Neural progenitor cell (in vitro differentiated cells): ENCODE measurements at regions not wholly inside any gene's neighbourhood (a gene's known extent, or its start where the extent isn't known, plus 50 kb on each side); places are given as distances from the start of the nearest gene placed in this dataset.

Source experiments
- DNase-seq: peaks from one replicate; pipeline ENCODE4 v3.0.0-alpha.2; 2016; ENCODE audit warnings: low spot score
- H2AFZ ChIP-seq: fragments of 200-600 bp; sonication (generic); replicated peaks from 2 replicates; pipeline ENCODE4 v1.6.1; 2016; ENCODE audit warnings: antibody characterized with exemption
- H3F3A ChIP-seq: fragments of 200-600 bp; sonication (generic); 2 replicates; pipeline ENCODE4 v1.6.1; 2016; ENCODE audit warnings: antibody characterized with exemption, low read depth
- H3K27ac ChIP-seq: fragments of 200-600 bp; sonication (generic); 2 replicates; pipeline ENCODE4 v1.5.1; 2016; ENCODE audit warnings: mild to moderate bottlenecking
- H3K27me3 ChIP-seq: fragments of 200-600 bp; sonication (generic); 2 replicates; pipeline ENCODE4 v1.6.1; 2016; ENCODE audit warnings: mild to moderate bottlenecking, moderate library complexity
- H3K36me3 ChIP-seq: fragments of 200-600 bp; sonication (generic); 2 replicates; pipeline ENCODE4 v1.5.1; 2016
- H3K4me1 ChIP-seq: fragments of 200-600 bp; sonication (generic); 2 replicates; pipeline ENCODE4 v1.6.1; 2016; ENCODE audit warnings: mixed run types
- H3K4me2 ChIP-seq: fragments of 200-600 bp; sonication (generic); 2 replicates; pipeline ENCODE4 v1.6.1; 2016
- H3K4me3 ChIP-seq: fragments of 200-600 bp; sonication (generic); 2 replicates; pipeline ENCODE4 v1.5.1; 2016
- H3K79me2 ChIP-seq: fragments of 200-600 bp; sonication (generic); 2 replicates; pipeline ENCODE4 v1.6.1; 2016; ENCODE audit warnings: low read depth
- H3K9ac ChIP-seq: fragments of 200-600 bp; sonication (generic); 2 replicates; pipeline ENCODE4 v1.6.1; 2016
- H3K9me3 ChIP-seq: fragments of 200-600 bp; sonication (generic); 2 replicates; pipeline ENCODE4 v1.5.1; 2016; ENCODE audit warnings: low read depth
- H4K20me1 ChIP-seq: fragments of 200-600 bp; sonication (generic); 2 replicates; pipeline ENCODE4 v1.6.1; 2016; ENCODE audit warnings: low read depth
- H3K27ac Mint-ChIP-seq: 3 replicates; pipeline ENCODE4 v1.8.0; 2021; ENCODE audit warnings: mixed read lengths
- H3K27me3 Mint-ChIP-seq: 2 replicates; pipeline ENCODE4 v1.8.0; 2022; ENCODE audit warnings: low read depth, mild to moderate bottlenecking, inconsistent platforms, moderate library complexity, mixed read lengths; ENCODE audit not compliant: insufficient read depth
- H3K36me3 Mint-ChIP-seq: 3 replicates; pipeline ENCODE4 v1.8.0; 2021; ENCODE audit warnings: mixed read lengths
- H3K4me1 Mint-ChIP-seq: 3 replicates; pipeline ENCODE4 v1.8.0; 2021; ENCODE audit warnings: mixed read lengths
- H3K4me3 Mint-ChIP-seq: 3 replicates; pipeline ENCODE4 v1.8.0; 2021; ENCODE audit warnings: mild to moderate bottlenecking, moderate library complexity, mixed read lengths
- H3K9me3 Mint-ChIP-seq: 3 replicates; pipeline ENCODE4 v1.8.0; 2020; ENCODE audit warnings: mixed read lengths
- CTCF ChIP-seq: fragments of 200-600 bp; sonication (generic); IDR thresholded peaks from 2 replicates; pipeline ENCODE4 v1.5.1; 2017; ENCODE audit warnings: antibody characterized with exemption, mild to moderate bottlenecking
- EZH2 ChIP-seq: fragments of 200-600 bp; sonication (generic); IDR thresholded peaks from 2 replicates; pipeline ENCODE4 v1.6.1; 2017; ENCODE audit warnings: antibody characterized with exemption, mild to moderate bottlenecking, moderate library complexity
- EZH2phosphoT487 ChIP-seq: fragments of 200-600 bp; sonication (generic); IDR thresholded peaks from 2 replicates; pipeline ENCODE4 v1.6.1; 2017; ENCODE audit warnings: antibody characterized with exemption

GRCh38 chr3:146928421-146929059, 323.4 kb upstream of the PLSCR5 start:
- Histone ChIP-seq H4K20me1 (no peaks in the 10 kb centered on the region), H3K9ac (no peak overlapping the region), H3K79me2 (no peaks in the 10 kb centered on the region), H3K9me3 (no peaks in the 10 kb centered on the region), H3K27me3 (no peaks in the 10 kb centered on the region), H3K4me2 (no peak overlapping the region), H3K4me3 (no peak overlapping the region), H3F3A (no peaks in the 10 kb centered on the region), H3K36me3 (no peaks in the 10 kb centered on the region), H3K4me1 (no peaks in the 10 kb centered on the region), H2AFZ (peak overlapping the region; percentile 26), H3K27ac (no peak overlapping the region)
- no peak for DNase-seq
- Mint-ChIP-seq H3K9me3 (no peaks in the 10 kb centered on the region), H3K4me3 (no peak overlapping the region), H3K4me1 (peaks cover under 1% of the 10 kb centered on the region), H3K36me3 (no peaks in the 10 kb centered on the region), H3K27ac (no peak overlapping the region), H3K27me3 (no peaks in the 10 kb centered on the region)
- TF ChIP-seq CTCF (no peak), EZH2 (no peak), EZH2phosphoT487 (no peak)

GRCh38 chr3:146921693-146922092, 316.5 kb upstream of the PLSCR5 start:
- no peaks in the 10 kb centered on the region for H3K27me3 Mint-ChIP-seq
- no peak overlapping the region for H3K9ac ChIP-seq
- TF ChIP-seq CTCF = no peak
- no peak for TF ChIP-seq EZH2
- no peak for TF ChIP-seq EZH2phosphoT487
- peaks cover 5% of the 10 kb centered on the region for H3K4me1 Mint-ChIP-seq
- H3K79me2 ChIP-seq = no peaks in the 10 kb centered on the region
- no peaks in the 10 kb centered on the region for H3F3A ChIP-seq
- H2AFZ ChIP-seq = no peak overlapping the region
- H3K4me1 ChIP-seq = no peaks in the 10 kb centered on the region
- H3K36me3 ChIP-seq = no peaks in the 10 kb centered on the region
- H3K27me3 ChIP-seq = no peaks in the 10 kb centered on the region
- no peak overlapping the region for H3K4me3 ChIP-seq
- H3K4me3 Mint-ChIP-seq = no peak overlapping the region
- DNase-seq = peak; percentile 32
- no peaks in the 10 kb centered on the region for H4K20me1 ChIP-seq
- H3K27ac ChIP-seq = no peak overlapping the region
- no peaks in the 10 kb centered on the region for H3K9me3 ChIP-seq
- H3K27ac Mint-ChIP-seq = no peak overlapping the region
- peaks cover 3% of the 10 kb centered on the region for H3K9me3 Mint-ChIP-seq
- no peak overlapping the region for H3K4me2 ChIP-seq
- H3K36me3 Mint-ChIP-seq = peaks cover 2% of the 10 kb centered on the region

- Mint-ChIP-seq H3K4me1 (peaks cover 7% of the 10 kb centered on the region), H3K36me3 (peaks cover 2% of the 10 kb centered on the region), H3K27me3 (no peaks in the 10 kb centered on the region), H3K9me3 (no peaks in the 10 kb centered on the region), H3K4me3 (no peak overlapping the region), H3K27ac (no peak overlapping the region)
- H3K4me1 ChIP-seq = no peaks in the 10 kb centered on the region
- H4K20me1 ChIP-seq = no peaks in the 10 kb centered on the region
- no peak overlapping the region for H3K9ac ChIP-seq
- no peaks in the 10 kb centered on the region for H3K9me3 ChIP-seq
- TF ChIP-seq EZH2 = no peak
- TF ChIP-seq EZH2phosphoT487 = no peak
- TF ChIP-seq CTCF = no peak
- no peaks in the 10 kb centered on the region for H3F3A ChIP-seq
- H3K27ac ChIP-seq = no peak overlapping the region
- no peaks in the 10 kb centered on the region for H3K36me3 ChIP-seq
- H3K4me3 ChIP-seq = no peak overlapping the region
- no peak overlapping the region for H2AFZ ChIP-seq
- no peak overlapping the region for H3K4me2 ChIP-seq
- H3K79me2 ChIP-seq = no peaks in the 10 kb centered on the region
- no peaks in the 10 kb centered on the region for H3K27me3 ChIP-seq
- DNase-seq = no peak
Observed at GRCh38 chr3:146914409-146914808, 309.3 kb upstream of the PLSCR5 start.
